SK-N-SH (cell line): ENCODE measurements at regions not wholly inside any gene's neighbourhood (a gene's known extent, or its start where the extent isn't known, plus 50 kb on each side); places are given as distances from the start of the nearest gene placed in this dataset.

Experiments
- CHD2 ChIP-seq: fragments of 150-350 bp; IDR thresholded peaks from 2 replicates; pipeline ENCODE4 v1.6.1; 2018; ENCODE audit warnings: low read length; ENCODE audit not compliant: partially characterized antibody
- CTCF ChIP-seq: fragments of 200-600 bp; sonication (generic); IDR thresholded peaks from 2 replicates; pipeline ENCODE4 v1.6.1; 2017; ENCODE audit warnings: antibody characterized with exemption, mild to moderate bottlenecking, moderate library complexity
- ELF1 ChIP-seq: IDR thresholded peaks from 2 replicates; pipeline ENCODE4 v1.4.0; 2012
- GATA2 ChIP-seq: sonication (generic); formaldehyde crosslinking; IDR thresholded peaks from 2 replicates; pipeline ENCODE4 v1.5.0; 2020; ENCODE audit warnings: mild to moderate bottlenecking, missing genetic modification reagents
- JUND ChIP-seq: IDR thresholded peaks from 2 replicates; pipeline ENCODE4 v1.4.0; 2012
- MAX ChIP-seq: IDR thresholded peaks from 2 replicates; pipeline ENCODE4 v1.4.0; 2012; ENCODE audit warnings: low read depth
- NFIC ChIP-seq: IDR thresholded peaks from 2 replicates; pipeline ENCODE4 v1.4.0; 2012; ENCODE audit warnings: borderline replicate concordance
- NRF1 ChIP-seq: IDR thresholded peaks from 2 replicates; pipeline ENCODE4 v1.6.1; 2012; ENCODE audit warnings: low read depth, mild to moderate bottlenecking, low read length
- POLR2AphosphoS5 ChIP-seq: IDR thresholded peaks from 2 replicates; pipeline ENCODE4 v1.6.1; 2012; ENCODE audit warnings: low read depth, low read length
- RAD21 ChIP-seq: IDR thresholded peaks from 2 replicates; pipeline ENCODE4 v1.6.1; 2012; ENCODE audit warnings: mild to moderate bottlenecking, low read length
- REST ChIP-seq: IDR thresholded peaks from 2 replicates; pipeline ENCODE4 v1.6.1; 2012; ENCODE audit warnings: mild to moderate bottlenecking, low read depth, low read length, moderate library complexity
- TAF1 ChIP-seq: IDR thresholded peaks from 2 replicates; pipeline ENCODE4 v1.6.1; 2012; ENCODE audit warnings: low read depth, mild to moderate bottlenecking, low read length, moderate library complexity, borderline replicate concordance
- YY1 ChIP-seq: IDR thresholded peaks from 2 replicates; pipeline ENCODE4 v1.4.0; 2012; ENCODE audit warnings: low read depth, mild to moderate bottlenecking
- ZBTB33 ChIP-seq: IDR thresholded peaks from 2 replicates; pipeline ENCODE4 v1.4.0; 2012; ENCODE audit warnings: low read depth, borderline replicate concordance

- TF ChIP-seq CTCF (no peak), GATA2 (CRISPR knock-in tag) (no peak), RAD21 (no peak), YY1 (no peak), ELF1 (no peak), JUND (no peak), POLR2AphosphoS5 (no peak), NRF1 (no peak), REST (no peak), CHD2 (no peak), NFIC (no peak), MAX (no peak), ZBTB33 (no peak), TAF1 (no peak)
Observed at GRCh38 chr17:33484559-33484958, 191.5 kb upstream of the ASIC2 start.
